Smooth muscle cell (in vitro differentiated cells): ENCODE measurements at regions not wholly inside any gene's neighbourhood (a gene's known extent, or its start where the extent isn't known, plus 50 kb on each side); places are given as distances from the start of the nearest gene placed in this dataset.

Experiments used
- DNase-seq: peaks from one replicate; lab custom pipeline; 2025; ENCODE audit not compliant: unreplicated experiment; lab: John Stamatoyannopoulos, UW
- H2AFZ ChIP-seq: fragments of 200-600 bp; sonication (generic); 2 replicates; pipeline ENCODE4 v1.6.0; 2016; ENCODE audit warnings: antibody characterized with exemption, low read depth, mild to moderate bottlenecking
- H3F3A ChIP-seq: fragments of 200-600 bp; sonication (generic); 2 replicates; pipeline ENCODE4 v1.6.0; 2017; ENCODE audit warnings: antibody characterized with exemption, low read depth
- H3K27ac ChIP-seq: fragments of 200-600 bp; sonication (generic); 2 replicates; pipeline ENCODE4 v1.5.1; 2016; ENCODE audit warnings: low read depth, mild to moderate bottlenecking
- H3K27me3 ChIP-seq: fragments of 200-600 bp; sonication (generic); 2 replicates; pipeline ENCODE4 v1.6.1; 2016; ENCODE audit warnings: low read depth, mild to moderate bottlenecking
- H3K36me3 ChIP-seq: fragments of 200-600 bp; sonication (generic); 2 replicates; pipeline ENCODE4 v1.5.1; 2016; ENCODE audit warnings: low read depth
- H3K4me1 ChIP-seq: fragments of 200-600 bp; sonication (generic); 2 replicates; pipeline ENCODE4 v1.5.1; 2016; ENCODE audit warnings: low read depth
- H3K4me2 ChIP-seq: fragments of 200-600 bp; sonication (generic); 2 replicates; pipeline ENCODE4 v1.6.0; 2016; ENCODE audit warnings: mild to moderate bottlenecking
- H3K4me3 ChIP-seq: fragments of 200-600 bp; sonication (generic); 2 replicates; pipeline ENCODE4 v1.5.1; 2016; ENCODE audit warnings: mild to moderate bottlenecking
- H3K79me2 ChIP-seq: fragments of 200-600 bp; sonication (generic); 2 replicates; pipeline ENCODE4 v1.6.0; 2016; ENCODE audit warnings: low read depth, mild to moderate bottlenecking
- H3K9ac ChIP-seq: fragments of 200-600 bp; sonication (generic); 2 replicates; pipeline ENCODE4 v1.6.0; 2016; ENCODE audit warnings: low read depth
- H3K9me3 ChIP-seq: fragments of 200-600 bp; sonication (generic); replicated peaks from 2 replicates; pipeline ENCODE4 v1.5.1; 2016; ENCODE audit warnings: low read depth
- H4K20me1 ChIP-seq: fragments of 200-600 bp; sonication (generic); 2 replicates; pipeline ENCODE4 v1.6.0; 2016; ENCODE audit warnings: low read depth
- CTCF ChIP-seq: fragments of 200-600 bp; sonication (generic); IDR thresholded peaks from 2 replicates; pipeline ENCODE4 v1.5.1; 2017; ENCODE audit warnings: borderline replicate concordance, mild to moderate bottlenecking, antibody characterized with exemption; ENCODE audit not compliant: insufficient read depth, poor library complexity, severe bottlenecking
- WGBS: methylation state at CpG from one replicate; pipeline ENCODE4 v1.1.7; 2016; ENCODE audit warnings: low lambda C conversion rate; 5-methylcytosine and 5-hydroxymethylcytosine counted together

GRCh38 chr5:73379435-73379834 lies 69.1 kb downstream of the FOXD1 start:
- 91% methylated on average over 3 of the region's 3 CpGs for WGBS

DNA sequence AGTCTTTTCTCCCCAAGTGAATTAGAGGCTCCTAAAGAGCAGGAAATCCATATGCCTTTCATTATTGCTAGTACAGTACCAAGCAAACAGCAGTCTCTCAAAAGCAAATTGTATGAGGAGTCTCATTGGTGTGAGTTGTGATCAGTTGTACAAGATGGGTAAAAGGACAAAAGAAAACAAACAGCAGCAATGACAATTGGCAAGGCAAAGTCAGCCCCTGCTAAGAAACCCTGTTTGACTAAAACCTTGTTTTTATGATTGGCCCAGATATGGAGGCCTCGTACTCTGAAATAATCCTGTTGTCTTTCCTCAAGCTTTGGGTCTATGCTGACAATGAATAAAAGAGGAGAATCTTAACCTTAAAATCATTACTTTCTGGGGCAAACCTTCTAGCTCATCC lies 69.8 kb downstream of the FOXD1 start:
- Histone ChIP-seq H4K20me1 (no peaks in the 10 kb centered on the region), H3F3A (peaks cover 4% of the 10 kb centered on the region), H3K4me2 (no peak overlapping the region), H3K9me3 (peaks cover 2% of the 10 kb centered on the region), H3K4me1 (peaks cover 11% of the 10 kb centered on the region), H2AFZ (peak overlapping the region; percentile 40), H3K4me3 (no peak overlapping the region), H3K27me3 (no peaks in the 10 kb centered on the region), H3K36me3 (no peaks in the 10 kb centered on the region), H3K79me2 (no peaks in the 10 kb centered on the region), H3K9ac (no peak overlapping the region), H3K27ac (no peak overlapping the region)
- no peak for DNase-seq
- WGBS: 96% methylated on average over 1 of the region's 1 CpG
- TF ChIP-seq CTCF: no peak

More at GRCh38 chr5:73379435-73379834, 69.1 kb downstream of the FOXD1 start:
- H3K27ac ChIP-seq: no peak overlapping the region
- H3K4me3 ChIP-seq: no peak overlapping the region
- H3K79me2 ChIP-seq: no peaks in the 10 kb centered on the region
- no peaks in the 10 kb centered on the region for H4K20me1 ChIP-seq
- H3F3A ChIP-seq: no peaks in the 10 kb centered on the region
- H2AFZ ChIP-seq: no peak overlapping the region
- no peak for DNase-seq
- H3K4me1 ChIP-seq: peaks cover 5% of the 10 kb centered on the region
- TF ChIP-seq CTCF: no peak
- peaks cover 5% of the 10 kb centered on the region for H3K36me3 ChIP-seq
- H3K4me2 ChIP-seq: no peak overlapping the region
- H3K9ac ChIP-seq: no peak overlapping the region
- H3K9me3 ChIP-seq: peaks cover 9% of the 10 kb centered on the region
- H3K27me3 ChIP-seq: no peaks in the 10 kb centered on the region

GRCh38 chr5:73378070-73378469 lies 70.5 kb downstream of the FOXD1 start:
- peaks cover 11% of the 10 kb centered on the region for H3K4me1 ChIP-seq
- no peaks in the 10 kb centered on the region for H4K20me1 ChIP-seq
- peaks cover 7% of the 10 kb centered on the region for H3F3A ChIP-seq
- no peak overlapping the region for H3K27ac ChIP-seq
- WGBS: 41% methylated on average over 5 of the region's 5 CpGs
- H3K27me3 ChIP-seq: no peaks in the 10 kb centered on the region
- DNase-seq: no peak
- no peak for TF ChIP-seq CTCF
- peak overlapping the region; percentile 19 for H3K4me2 ChIP-seq
- no peak overlapping the region for H3K9ac ChIP-seq
- H3K79me2 ChIP-seq: no peaks in the 10 kb centered on the region
- H3K4me3 ChIP-seq: no peak overlapping the region
- no peaks in the 10 kb centered on the region for H3K9me3 ChIP-seq
- H3K36me3 ChIP-seq: no peaks in the 10 kb centered on the region
- peak overlapping the region; percentile 40 for H2AFZ ChIP-seq

DNA sequence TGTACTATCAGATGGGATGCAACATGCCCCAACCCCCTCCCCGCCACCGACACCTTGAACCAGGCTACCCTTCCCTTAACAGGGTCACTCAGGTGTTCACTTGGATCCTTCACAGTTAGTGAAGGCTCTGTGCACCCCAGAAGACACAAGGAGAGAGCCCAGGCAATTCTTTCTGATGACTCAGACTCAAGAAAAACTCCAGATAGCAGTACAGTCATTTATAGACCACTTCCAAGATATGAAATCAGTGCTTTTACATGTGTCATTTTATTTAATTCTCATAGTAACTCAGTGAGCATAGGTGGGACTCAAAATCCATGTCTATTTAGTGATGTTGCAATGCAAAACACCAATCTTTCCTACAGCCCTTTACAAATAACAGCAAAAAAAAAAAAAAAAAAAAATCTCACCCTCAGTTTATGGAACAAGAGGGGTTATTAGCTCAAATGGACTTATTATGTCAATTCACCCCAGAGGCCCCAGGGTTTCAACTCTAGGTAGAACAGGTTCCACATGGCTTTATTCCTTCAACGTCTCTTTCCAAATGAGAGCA lies 71.9 kb downstream of the FOXD1 start:
- no peak overlapping the region for H2AFZ ChIP-seq
- no peaks in the 10 kb centered on the region for H3K9me3 ChIP-seq
- no peak overlapping the region for H3K4me2 ChIP-seq
- H3K27me3 ChIP-seq: no peaks in the 10 kb centered on the region
- no peak for DNase-seq
- 76% methylated on average over 3 of the region's 3 CpGs for WGBS
- no peaks in the 10 kb centered on the region for H3K79me2 ChIP-seq
- H4K20me1 ChIP-seq: no peaks in the 10 kb centered on the region
- no peak for TF ChIP-seq CTCF
- peaks cover 19% of the 10 kb centered on the region for H3F3A ChIP-seq
- H3K4me3 ChIP-seq: no peak overlapping the region
- no peak overlapping the region for H3K27ac ChIP-seq
- H3K4me1 ChIP-seq: peaks cover 12% of the 10 kb centered on the region
- H3K36me3 ChIP-seq: no peaks in the 10 kb centered on the region
- no peak overlapping the region for H3K9ac ChIP-seq
